Stimulated activated CD4-positive, alpha-beta T cell treated with anti-CD3 and anti-CD28 coated beads, Interleukin-1b, Interleukin-23, amount 100 ng/mL, for 48 hours (primary cell): ENCODE measurements at regions not wholly inside any gene's neighbourhood (a gene's known extent, or its start where the extent isn't known, plus 50 kb on each side); places are given as distances from the start of the nearest gene placed in this dataset.
"Not testable (repeated sequence)": the region's sequence is repeated elsewhere in the genome, so short reads cannot be mapped to it uniquely, and the experiment has no call there.

ENCODE experiments used
- DNase-seq: peaks from one replicate; pipeline ENCODE4 v3.0.0-alpha.2; 2020

- DNase-seq = no peak
Measured at GRCh38 chr10:33066558-33067236, 108.7 kb upstream of the ITGB1 start.

- no peak for DNase-seq
Measured at GRCh38 chr10:33065111-33065510, 107.1 kb upstream of the ITGB1 start.

- no peak for DNase-seq
Measured at GRCh38 chr10:33064706-33065105, 106.7 kb upstream of the ITGB1 start.

- DNase-seq = no peak
Measured at GRCh38 chr10:33057620-33058019, 99.6 kb upstream of the ITGB1 start.

- DNase-seq = no peak
Measured at GRCh38 chr10:33056828-33057596, 99.0 kb upstream of the ITGB1 start.

- DNase-seq = no peak
Measured at GRCh38 chr10:33055625-33056024, 97.6 kb upstream of the ITGB1 start.

- DNase-seq = no peak
Measured at GRCh38 chr10:33052915-33053810, 95.1 kb upstream of the ITGB1 start.

GRCh38 chr10:33052263-33052875, 94.3 kb upstream of the ITGB1 start:
- no peak for DNase-seq

GRCh38 chr10:33049963-33050920, 92.2 kb upstream of the ITGB1 start:
- not testable (repeated sequence) for DNase-seq

GRCh38 chr10:33048223-33048622, 90.2 kb upstream of the ITGB1 start:
- no peak for DNase-seq

GRCh38 chr10:33047655-33048054, 89.6 kb upstream of the ITGB1 start:
- no peak for DNase-seq

- no peak for DNase-seq
Measured at GRCh38 chr10:33046792-33047191, 88.8 kb upstream of the ITGB1 start.

- no peak for DNase-seq
Measured at GRCh38 chr10:33045421-33045820, 87.4 kb upstream of the ITGB1 start.

GRCh38 chr10:33042565-33042964, 84.5 kb upstream of the ITGB1 start:
- DNase-seq = no peak

GRCh38 chr10:33041783-33042437, 83.9 kb upstream of the ITGB1 start:
- no peak for DNase-seq

- no peak for DNase-seq
Measured at GRCh38 chr10:33040436-33040835, 82.4 kb upstream of the ITGB1 start.

GRCh38 chr10:33039181-33039580, 81.2 kb upstream of the ITGB1 start:
- DNase-seq = no peak

- DNase-seq = no peak
Measured at GRCh38 chr10:33038672-33039071, 80.6 kb upstream of the ITGB1 start.

- no peak for DNase-seq
Measured at GRCh38 chr10:33037726-33038125, 79.7 kb upstream of the ITGB1 start.

- no peak for DNase-seq
Measured at GRCh38 chr10:33036670-33037069, 78.6 kb upstream of the ITGB1 start.

GRCh38 chr10:33035411-33035810, 77.4 kb upstream of the ITGB1 start:
- DNase-seq = no peak
